GM19351 (cell line): ENCODE measurements at regions not wholly inside any gene's neighbourhood (a gene's known extent, or its start where the extent isn't known, plus 50 kb on each side); places are given as distances from the start of the nearest gene placed in this dataset.

Experiments used
- ATAC-seq: cut with Tn5 transposase; IDR thresholded peaks from one replicate; pipeline ENCODE4 v1.9.1; 2021; ENCODE audit warnings: mild to moderate bottlenecking, moderate library complexity; ENCODE audit not compliant: unreplicated experiment

DNA sequence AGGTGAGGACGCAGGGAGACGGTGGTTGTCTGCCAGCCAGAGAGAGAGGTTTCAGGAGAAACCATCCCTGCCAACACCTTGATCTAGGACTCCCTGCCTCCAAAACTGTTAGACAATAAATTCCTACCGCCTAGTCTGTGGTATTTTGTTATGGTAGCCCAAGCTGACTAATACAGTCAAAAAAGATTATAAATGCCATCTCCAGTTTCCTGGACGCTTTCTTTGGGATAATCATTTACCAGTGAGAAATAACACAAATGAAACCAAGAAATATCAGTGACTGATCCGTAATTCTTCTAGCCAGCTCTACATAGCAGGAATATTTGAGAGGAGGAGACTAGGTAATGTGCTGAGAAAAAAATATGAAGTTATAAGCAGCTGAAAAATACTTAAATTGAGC lies 707.8 kb upstream of the LMCD1 start:
- no peak for ATAC-seq

DNA sequence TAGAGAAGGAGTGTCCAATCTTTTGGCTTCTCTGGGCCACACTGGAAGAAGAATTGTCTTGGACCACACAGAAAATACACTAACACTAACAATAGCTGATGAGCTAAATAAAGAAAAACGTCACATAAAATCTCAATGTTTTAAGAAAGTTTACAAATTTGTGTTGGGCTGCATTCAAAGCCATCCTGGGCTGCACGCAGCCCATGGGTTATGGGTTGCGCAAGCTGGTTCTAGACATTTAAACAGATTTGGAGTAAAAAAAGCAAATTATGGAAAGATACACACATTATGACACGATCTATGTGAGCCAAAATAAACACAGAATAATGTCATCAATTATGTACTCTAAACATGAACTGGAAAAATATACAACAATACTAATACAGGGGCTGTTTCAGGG lies 703.3 kb upstream of the LMCD1 start:
- no peak for ATAC-seq

DNA sequence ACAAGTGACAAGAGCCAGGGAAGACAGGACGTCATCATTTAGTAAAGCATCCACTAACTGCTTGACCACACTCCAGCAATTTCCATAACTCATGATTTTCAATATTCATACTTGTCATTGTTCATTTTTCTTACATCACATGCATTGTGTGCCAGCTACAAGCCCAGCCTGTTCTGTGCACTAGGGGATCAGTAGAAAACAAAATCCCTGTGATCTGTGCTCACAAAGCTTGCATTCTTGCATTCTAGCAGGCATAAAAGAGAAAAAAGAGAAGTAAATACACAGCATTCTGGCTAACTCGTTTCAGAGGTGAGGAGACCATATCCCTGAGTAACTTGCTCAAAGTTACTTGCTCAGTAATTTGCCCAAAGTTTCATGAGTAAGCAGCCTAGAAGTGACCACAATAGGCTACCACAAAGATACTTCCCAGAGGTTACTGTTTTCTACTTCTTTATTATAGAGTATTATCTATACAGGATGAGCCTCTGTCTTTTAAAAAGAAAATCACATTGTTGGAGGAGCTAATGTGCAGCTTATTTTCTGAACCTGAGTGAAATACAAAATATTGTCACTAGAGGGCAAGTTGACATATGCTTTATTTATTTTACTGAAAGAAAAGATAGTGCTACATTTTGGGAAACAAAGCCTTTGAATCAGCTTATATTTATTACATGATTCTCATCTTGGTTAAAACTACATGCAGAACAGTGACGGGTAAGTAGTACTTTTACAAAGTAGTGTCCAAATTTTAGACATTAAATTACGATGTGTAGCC lies 701.4 kb upstream of the LMCD1 start:
- no peak for ATAC-seq

DNA sequence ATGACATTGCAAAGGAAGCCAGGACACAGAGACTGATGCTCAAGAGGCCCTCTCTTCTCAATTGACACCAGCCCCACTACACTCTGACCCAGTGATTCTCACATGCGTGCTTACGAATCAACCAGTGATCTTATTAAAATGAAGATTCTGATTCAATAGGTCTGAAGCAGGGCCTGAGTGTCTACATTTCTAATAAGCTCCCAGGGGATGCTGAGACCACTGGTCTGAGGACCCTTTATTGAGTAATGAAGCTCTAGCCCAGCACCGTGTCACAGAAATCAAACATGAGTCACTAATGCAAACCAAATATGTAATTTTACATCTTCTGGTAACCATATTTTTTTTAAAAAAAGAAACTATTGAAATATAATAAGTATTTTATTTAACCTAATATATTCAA lies 689.1 kb upstream of the LMCD1 start:
- ATAC-seq, result no peak

DNA sequence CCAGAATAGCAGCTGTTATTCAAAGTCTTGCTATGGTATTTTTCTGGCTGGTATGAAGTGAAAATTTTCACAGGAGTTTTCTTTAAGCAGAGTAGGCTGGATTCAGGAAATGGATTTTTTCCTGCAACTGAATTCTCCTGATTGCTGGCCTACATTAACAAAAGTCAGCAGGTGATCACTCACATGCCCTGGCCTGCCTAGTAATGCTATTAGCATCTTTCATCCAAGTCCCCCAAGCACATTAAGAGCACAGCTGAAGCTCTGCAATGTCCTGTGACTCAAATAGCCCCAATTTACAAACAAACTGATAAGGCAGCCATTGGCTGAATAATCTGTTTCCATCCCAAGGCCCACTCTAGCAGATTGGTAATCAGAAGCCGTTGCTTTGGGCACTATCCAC lies 688.3 kb upstream of the LMCD1 start:
- no peak for ATAC-seq

DNA sequence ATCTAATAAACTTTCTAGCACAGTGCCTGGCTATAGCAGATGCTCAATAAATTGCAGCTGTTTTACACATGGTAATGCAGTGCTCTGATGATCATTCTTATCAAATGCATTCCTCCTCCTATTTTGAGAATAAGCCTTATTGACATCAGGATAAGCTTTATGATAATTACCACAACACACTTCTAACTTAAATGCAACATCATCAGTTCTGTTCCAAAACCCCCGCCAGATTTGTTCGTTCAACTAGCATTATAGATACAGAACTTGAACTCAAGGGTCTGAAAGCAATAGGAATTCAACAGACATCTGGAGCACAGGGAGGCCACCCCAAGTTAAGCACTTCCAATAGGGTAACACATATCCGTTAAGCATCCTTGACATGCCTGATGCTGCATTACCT lies 684.4 kb upstream of the LMCD1 start:
- no peak for ATAC-seq

DNA sequence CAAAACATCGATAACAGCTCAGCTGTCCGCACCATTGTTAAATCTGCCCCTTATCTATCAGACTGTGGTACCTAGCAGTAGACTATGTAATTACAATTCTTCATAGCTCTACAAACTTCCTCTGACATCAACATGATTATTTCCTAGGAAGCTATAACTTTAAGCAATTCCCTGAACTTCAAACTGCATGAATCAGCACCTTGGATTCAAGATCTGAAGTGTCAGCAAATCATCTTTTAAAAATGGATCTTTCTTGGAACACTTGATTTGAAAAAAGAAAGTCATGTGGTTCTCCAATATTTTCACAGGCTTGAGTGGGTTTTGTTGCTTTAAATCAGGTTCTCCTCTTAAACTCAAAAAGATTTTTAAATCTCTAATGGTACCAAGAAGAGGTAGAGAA lies 680.7 kb upstream of the LMCD1 start:
- ATAC-seq, result no peak

DNA sequence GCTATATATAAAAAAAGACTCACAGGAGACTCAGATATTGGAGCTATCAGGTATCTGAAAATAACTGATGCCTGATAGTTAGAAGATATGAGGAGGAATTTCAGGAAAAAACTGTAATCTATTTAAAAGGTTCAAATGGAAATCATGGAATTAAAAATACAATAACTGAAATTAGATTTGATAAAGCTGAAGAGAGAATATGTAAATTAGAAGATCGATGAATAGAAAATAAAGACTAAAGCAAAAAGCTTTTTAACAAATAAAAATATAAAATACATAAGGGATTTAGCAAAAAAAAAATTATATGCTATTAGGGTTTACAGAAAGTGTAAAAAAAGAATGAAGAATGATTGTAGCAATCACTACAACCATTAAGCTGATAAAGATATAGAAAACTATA lies 679.8 kb upstream of the LMCD1 start:
- no peak for ATAC-seq

DNA sequence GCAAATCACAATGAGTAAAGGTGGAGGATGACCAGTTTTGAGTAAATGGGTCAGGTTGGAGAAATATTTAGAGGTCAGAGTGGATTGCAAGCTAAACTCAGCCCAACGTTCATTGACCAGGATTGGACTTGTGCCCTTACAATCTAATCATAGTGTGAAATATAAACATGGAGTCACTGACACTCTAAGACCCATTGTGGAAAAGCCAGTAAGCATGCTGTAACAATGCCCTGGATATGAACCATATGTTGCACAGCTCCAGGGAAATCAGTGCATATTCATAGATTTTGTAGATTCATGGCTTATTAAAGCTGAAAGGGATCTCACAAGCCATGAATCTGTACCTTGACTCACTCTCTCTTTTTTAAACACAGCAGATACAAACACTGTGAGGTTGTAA lies 660.2 kb upstream of the LMCD1 start:
- no peak for ATAC-seq

DNA sequence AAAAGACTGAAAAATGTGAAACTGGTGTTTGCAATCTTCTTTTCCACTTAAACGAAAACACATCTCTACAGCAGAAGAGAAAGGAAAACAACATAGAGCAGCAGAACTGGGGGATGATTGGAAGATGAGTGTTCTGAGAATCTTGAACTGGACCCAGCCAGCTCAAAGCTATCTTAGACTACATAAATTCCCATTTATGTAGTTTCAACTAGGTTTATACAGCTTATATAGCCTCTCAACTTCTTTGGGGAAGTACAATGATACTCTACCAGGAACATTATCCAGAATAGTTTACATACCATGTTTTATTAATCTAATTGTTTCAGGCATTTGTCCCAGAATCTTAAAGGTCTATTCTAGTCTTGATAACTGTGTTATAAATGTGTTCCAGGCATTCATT lies 658.2 kb upstream of the LMCD1 start:
- ATAC-seq, result no peak

DNA sequence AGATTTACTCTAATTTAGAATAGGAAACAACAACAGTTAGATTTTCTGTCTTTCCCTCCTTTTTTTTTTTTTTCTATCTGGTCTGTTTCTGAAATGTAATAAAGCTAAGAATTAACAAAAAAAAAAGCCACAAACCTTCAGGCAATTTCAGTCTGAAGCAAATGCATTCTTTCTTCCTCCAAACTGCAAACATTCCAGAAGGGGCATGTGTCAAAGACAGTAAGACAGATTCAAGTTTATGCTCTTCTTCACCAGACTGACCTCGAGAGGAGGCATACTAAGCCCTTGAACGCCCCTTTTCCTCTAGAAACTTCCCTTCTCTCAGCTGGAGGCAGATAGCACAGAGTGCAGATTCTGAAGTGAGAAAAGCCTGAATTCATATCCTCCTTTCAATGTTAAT lies 654.6 kb upstream of the LMCD1 start:
- no peak for ATAC-seq

DNA sequence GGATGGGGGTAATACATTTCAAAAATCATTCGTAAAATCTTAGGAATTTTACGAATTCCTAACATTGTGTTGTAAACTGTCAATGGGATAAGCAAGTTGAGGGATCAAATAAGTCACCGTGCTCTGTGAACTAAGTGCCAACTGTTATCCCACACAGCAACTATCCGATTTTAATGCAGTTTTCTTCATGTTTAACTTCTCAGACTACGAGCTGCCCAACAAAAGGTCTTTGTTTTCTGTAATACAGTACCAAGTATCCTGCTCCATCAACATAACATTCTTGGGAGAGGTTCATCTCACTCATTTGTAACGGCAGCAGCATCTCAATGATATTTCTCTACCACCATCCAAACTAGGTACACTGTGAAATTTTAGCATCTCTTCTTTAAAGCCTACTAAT lies 654.1 kb upstream of the LMCD1 start:
- no peak for ATAC-seq

DNA sequence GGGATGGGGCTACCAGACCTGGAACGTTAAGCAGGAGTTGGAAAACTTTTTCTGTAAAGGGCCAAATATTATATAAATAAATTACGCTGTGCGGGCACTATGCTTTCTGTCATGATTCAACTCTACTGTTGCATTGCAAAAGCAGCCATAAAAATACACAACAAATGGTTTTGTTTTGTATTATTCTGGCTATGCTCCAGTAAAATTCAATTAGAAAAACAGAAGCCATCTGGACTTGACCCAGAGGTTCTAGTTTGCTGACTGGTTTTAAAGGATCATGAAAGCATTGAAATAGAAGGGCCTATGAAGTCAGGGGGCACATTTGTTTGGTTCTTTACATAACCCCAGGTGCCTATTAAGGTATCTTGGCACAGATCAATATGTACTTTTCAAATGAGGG lies 647.4 kb upstream of the LMCD1 start:
- no peak for ATAC-seq

DNA sequence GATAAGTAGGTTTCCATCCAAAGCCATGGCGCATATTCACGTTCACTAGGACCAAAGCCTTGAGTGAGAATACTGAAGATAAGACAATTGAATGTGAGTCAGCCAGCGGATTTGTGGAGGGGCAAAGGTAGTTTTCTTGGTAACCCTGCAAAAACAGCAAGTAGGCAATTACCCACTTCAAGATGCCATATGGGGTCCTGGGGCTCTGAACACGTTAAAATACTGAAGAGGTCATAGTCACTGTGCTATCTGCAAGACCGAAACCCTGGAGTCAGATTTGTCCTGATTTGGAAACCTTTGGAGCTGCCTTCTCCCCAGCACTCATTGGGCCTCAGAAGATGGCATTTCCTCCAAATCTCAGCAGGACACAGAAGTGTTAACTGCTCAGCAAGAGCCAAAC lies 646.9 kb upstream of the LMCD1 start:
- ATAC-seq, result no peak

DNA sequence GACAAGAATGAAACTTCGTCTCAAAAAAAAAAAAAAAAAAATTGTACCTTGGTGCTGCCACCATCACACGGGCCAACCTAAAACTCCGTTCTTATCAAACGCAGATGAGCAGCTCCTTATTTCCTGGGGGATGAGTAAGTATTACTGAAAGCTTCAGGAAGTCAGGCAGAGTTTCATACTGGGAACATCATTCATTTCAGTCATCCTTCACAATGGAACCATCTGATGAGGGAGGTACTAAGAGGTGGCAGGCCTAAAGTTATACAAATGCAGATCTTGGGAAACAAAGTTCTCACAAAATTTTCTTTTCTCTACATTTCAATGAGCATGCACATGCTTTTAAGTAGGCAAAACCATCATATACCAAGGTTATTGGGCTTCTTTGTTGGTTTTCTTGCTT lies 636.0 kb upstream of the LMCD1 start:
- no peak for ATAC-seq

DNA sequence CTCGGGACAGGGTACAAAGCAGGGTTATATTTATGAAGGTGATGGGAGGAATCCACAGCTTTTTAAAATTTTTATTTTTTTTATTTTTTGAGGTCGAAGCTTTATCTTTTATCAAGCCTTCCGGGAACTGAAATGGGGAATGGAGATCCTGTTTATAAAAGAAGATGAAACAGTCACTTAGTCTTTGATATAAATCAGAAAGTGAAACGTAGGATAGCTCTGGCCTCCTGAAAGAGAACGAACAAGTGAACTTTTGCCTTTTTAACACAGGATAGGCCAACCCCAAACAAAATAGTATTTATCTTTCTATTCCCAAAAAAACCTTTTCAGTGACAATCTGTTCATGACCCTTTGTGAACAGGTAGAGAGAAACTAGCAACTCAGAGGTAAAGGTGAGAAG lies 634.0 kb upstream of the LMCD1 start:
- ATAC-seq, result no peak

DNA sequence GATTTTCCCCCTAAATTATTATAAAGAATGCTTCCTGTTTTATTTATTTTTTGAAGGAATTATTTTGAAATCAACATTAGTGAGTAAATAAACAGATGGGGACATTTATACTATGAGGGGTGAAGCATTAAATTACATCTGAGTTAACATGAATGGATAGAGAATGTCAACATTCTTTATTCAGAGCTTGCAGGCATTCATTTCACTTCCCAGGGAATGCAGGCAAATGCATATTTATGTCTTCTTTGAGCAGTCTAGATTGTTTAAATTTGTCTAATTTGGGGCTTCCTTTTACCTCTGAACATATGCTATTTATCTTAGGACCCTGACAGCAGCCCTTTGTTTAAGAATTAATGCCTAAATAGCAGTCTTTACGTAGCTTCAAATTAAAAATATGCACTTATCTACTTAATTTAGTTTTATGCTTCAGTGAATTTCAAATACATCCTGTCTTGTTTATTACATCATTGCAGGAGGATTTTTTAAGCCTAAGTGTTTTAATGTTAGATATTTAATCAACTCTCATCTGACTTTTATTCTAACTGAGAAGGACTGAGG lies 630.5 kb upstream of the LMCD1 start:
- ATAC-seq, result no peak

DNA sequence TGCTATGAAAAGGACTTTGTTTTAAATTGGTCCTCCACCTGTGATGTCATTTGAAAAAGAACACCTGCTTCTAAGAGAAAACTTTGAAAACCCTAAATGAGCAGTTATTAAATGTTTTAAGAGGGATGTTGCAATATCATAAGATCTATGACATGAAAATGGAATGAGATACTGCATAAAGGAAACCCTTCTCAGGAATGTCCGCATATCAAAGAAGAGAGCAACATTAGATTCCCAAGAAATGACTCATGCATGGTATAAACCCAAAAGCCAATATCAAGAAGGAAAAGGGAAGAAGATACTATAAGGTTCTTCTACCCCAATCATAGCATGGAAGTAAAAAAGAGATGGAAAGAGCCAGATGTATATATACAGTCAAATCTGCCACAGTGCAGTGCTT lies 627.5 kb upstream of the LMCD1 start:
- ATAC-seq, result no peak

DNA sequence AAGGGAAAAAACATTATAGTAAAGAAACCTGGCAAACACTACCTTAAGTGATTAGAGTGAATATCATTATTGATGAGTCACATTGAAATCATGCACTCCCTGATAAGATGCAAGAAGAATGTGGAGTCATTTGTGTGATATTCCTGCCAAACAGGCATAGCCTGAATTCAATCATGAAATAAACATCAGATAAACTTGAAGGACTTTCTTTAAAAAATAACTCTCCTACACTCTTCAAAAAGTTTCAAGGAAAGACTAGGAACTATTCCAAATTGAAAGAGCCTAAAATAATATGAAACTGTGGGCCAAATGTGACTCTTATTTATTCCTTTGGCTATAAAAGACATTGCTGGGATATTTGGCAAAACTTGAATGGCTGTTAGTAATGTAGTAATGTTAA lies 625.7 kb upstream of the LMCD1 start:
- ATAC-seq, result no peak

DNA sequence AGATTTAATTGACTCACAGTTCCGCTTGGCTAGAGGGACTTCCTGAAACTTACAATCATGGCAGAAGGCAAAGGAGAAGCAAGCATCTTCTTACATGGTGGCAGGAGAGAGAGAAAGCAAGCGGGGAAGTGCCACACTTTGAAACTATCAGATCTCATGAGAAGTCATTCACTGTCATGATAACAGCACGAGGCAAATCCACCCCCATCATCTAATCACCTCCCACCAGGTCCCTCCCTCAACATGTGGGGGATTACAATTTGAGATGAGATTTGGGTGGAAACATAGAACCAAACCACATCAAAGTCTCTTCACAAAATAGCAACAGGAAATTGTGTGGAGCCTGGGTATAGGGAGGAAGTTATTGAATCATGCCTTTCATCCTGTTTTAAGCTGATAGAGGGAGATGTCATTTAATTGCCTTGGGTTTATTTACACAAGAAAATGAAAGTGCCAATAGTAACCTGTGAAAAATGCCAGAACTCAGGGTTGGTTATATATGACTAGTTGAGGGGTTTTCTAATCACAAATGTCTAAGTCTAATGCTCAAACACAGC lies 624.8 kb upstream of the LMCD1 start:
- no peak for ATAC-seq

DNA sequence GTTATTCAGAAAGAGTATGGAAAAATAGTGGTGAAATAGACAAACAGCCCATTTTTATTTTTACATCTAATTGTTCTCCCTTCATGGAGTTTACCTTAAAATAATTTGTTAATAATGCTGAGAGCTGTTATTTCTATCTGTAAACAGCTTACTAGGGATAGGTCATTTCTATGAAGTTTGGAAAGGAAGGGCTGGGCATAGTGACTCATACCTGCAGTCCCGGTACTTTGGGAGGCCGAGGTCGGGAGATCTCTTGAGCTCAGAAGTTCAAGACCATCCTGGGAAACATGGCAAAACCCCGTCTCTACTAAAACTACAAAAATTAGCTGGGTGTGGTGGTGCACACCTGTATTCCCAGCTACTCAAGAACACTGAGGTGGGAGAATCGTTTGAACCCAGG lies 624.3 kb upstream of the LMCD1 start:
- ATAC-seq, result no peak

DNA sequence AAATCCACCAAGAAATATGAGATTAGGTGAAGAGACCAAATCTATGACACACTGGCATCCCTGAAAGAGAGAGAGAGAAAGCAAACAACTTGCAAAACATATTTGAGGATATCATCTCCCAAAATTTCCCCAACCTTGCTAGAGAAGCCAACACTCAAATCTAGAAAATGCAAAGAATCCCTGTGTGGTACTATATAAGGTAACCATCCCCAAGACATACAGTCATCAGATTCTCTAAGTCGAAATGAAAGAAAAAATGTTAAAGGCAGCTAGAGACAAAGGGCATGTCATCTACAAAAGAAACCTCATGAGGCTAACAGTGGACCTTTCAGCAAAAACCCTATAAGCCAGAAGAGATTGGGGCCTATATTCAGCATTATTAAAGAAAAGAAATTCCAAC lies 622.1 kb upstream of the LMCD1 start:
- ATAC-seq, result no peak

DNA sequence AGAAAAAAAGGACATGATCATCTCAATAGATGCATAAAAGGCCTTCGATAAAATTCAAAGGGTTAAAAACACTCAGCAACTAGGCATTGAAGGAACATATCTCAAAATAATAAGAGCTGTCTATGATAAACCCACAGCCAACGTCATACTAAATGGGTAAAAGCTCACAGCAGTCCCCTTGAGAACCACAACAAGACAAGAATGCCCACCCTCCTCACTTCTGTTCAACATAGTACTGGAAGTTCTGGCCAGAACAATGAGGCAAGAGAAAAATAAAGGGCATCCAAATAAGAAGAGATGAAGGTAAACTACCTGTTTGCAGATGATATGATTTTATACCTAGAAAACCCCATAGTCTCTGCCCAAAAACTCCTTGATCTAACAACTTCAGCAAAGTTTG lies 619.7 kb upstream of the LMCD1 start:
- no peak for ATAC-seq
